K562 (cell line): ENCODE measurements at regions not wholly inside any gene's neighbourhood (a gene's known extent, or its start where the extent isn't known, plus 50 kb on each side); places are given as distances from the start of the nearest gene placed in this dataset.
"Not testable (repeated sequence)": the region's sequence is repeated elsewhere in the genome, so short reads cannot be mapped to it uniquely, and the experiment has no call there.

Source experiments
- BCOR ChIP-seq: fragments of 450-650 bp; IDR thresholded peaks from 2 replicates; pipeline ENCODE4 v1.6.1; 2016
- BRD4 ChIP-seq: fragments of 200-600 bp; sonication (generic); IDR thresholded peaks from 2 replicates; pipeline ENCODE4 v1.6.1; 2017; ENCODE audit warnings: inconsistent platforms
- CTCF ChIP-seq, 3 experiments: IDR thresholded peaks in 2 of 3; conservative IDR thresholded peaks in 1 of 3; 2 replicates each; pipeline ENCODE4 v1.5.1; 2011 to 2012; ENCODE audit warnings: low read length in 3 of 3, mild to moderate bottlenecking in 3 of 3, control low read depth in 2 of 3, improper control_type of control experiment in 1 of 3, inconsistent platforms in 1 of 3, low read depth in 1 of 3, mixed read lengths in 1 of 3, moderate library complexity in 1 of 3; ENCODE audit not compliant: insufficient read depth in 2 of 3
- ESRRA ChIP-seq: fragments of 450-650 bp; IDR thresholded peaks from 2 replicates; pipeline ENCODE4 v1.6.1; 2014; ENCODE audit warnings: low read depth, mild to moderate bottlenecking, moderate library complexity, borderline replicate concordance
- NKRF ChIP-seq: fragments of 450-650 bp; IDR thresholded peaks from 2 replicates; pipeline ENCODE4 v1.6.1; 2016; ENCODE audit warnings: borderline replicate concordance
- NR2C2 ChIP-seq, 2 experiments: fragments of 200-800 bp in 1 of 2; sonication (Bioruptor generic) in 1 of 2; sonication (generic) in 1 of 2; formaldehyde crosslinking in 1 of 2; IDR thresholded peaks; 2 replicates each; pipeline versions ENCODE4 v1.6.1 to v1.8.0; 2016 to 2022; ENCODE audit warnings: mild to moderate bottlenecking in 1 of 2, missing compliant biosample characterization in 1 of 2, missing genetic modification characterization in 1 of 2, missing genetic modification reagents in 1 of 2
- PML ChIP-seq: IDR thresholded peaks from 2 replicates; pipeline ENCODE4 v1.6.1; 2012; ENCODE audit warnings: low read length, inconsistent platforms
- SNIP1 ChIP-seq: fragments of 450-650 bp; IDR thresholded peaks from 2 replicates; pipeline ENCODE4 v1.7.1; 2017; ENCODE audit warnings: low read depth, mild to moderate bottlenecking
- TAF1 ChIP-seq: IDR thresholded peaks from 2 replicates; pipeline ENCODE4 v1.6.1; 2011; ENCODE audit warnings: mild to moderate bottlenecking, low read length, moderate library complexity; ENCODE audit not compliant: insufficient read depth, control insufficient read depth, severe bottlenecking; ENCODE audit errors: extremely low read depth
- ZEB2 ChIP-seq: fragments of 450-650 bp; IDR thresholded peaks from 2 replicates; pipeline ENCODE4 v1.6.1; 2016
- ZNF511 ChIP-seq: sonication (generic); formaldehyde crosslinking; IDR thresholded peaks from 2 replicates; pipeline ENCODE4 v1.8.0; 2022; ENCODE audit warnings: mild to moderate bottlenecking, missing genetic modification reagents
- ZNF717 ChIP-seq: fragments of 250-450 bp; sonication (Bioruptor Pico); IDR thresholded peaks from 2 replicates; pipeline ENCODE4 v1.5.0; 2021
- TF ChIP-seq, protein P1 (sequence below), 2 experiments: fragments of 450-650 bp in 1 of 2; IDR thresholded peaks; 2 replicates each; pipeline ENCODE4 v1.6.1; 2011 to 2017; ENCODE audit warnings: low read depth in 2 of 2, antibody characterized with exemption in 1 of 2, borderline replicate concordance in 1 of 2, low read length in 1 of 2, mild to moderate bottlenecking in 1 of 2, mixed read lengths in 1 of 2; ENCODE audit not compliant: control insufficient read depth in 1 of 2
- TF ChIP-seq, protein P2 (sequence below): fragments of 450-650 bp; formaldehyde crosslinking; IDR thresholded peaks from 2 replicates; pipeline ENCODE4 v1.4.0; 2022; ENCODE audit warnings: mild to moderate bottlenecking, moderate library complexity
- TF ChIP-seq, protein P3 (sequence below): sonication (generic); formaldehyde crosslinking; IDR thresholded peaks from 2 replicates; pipeline ENCODE4 v1.8.0; 2022; ENCODE audit warnings: missing genetic modification reagents, mild to moderate bottlenecking, moderate library complexity, borderline replicate concordance

DNA sequence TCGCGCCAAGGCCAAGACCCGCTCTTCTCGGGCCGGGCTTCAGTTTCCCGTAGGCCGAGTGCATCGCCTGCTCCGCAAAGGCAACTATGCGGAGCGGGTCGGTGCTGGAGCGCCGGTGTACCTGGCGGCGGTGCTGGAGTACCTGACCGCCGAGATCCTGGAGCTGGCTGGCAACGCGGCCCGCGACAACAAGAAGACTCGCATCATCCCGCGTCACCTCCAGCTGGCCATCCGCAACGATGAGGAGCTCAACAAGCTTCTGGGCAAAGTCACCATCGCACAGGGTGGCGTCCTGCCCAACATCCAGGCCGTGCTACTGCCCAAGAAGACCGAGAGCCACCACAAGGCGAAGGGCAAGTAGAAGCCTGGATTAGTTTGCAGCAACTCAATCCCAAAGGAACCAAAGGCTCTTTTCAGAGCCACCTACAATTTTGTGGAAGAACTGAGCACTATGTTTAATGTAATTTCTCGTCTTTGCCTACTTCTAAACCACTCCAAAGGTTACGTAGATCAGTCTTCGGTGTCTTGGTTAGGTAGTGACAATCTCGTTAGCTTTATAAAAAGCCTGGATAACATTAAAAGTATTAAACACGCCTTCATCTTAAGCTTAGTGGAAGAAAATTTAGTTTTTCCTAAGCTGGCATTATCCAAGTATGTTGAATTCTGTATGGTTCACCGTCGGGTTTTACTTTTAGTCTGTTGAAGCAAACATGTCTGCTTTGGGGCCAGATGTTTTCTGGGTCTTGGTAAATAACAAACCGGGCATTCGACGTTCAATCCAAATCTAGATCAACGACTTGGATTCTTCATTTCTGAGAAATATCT lies 103.7 kb downstream of the OR2B2 start (continued):
- TF ChIP-seq, protein P1, sequence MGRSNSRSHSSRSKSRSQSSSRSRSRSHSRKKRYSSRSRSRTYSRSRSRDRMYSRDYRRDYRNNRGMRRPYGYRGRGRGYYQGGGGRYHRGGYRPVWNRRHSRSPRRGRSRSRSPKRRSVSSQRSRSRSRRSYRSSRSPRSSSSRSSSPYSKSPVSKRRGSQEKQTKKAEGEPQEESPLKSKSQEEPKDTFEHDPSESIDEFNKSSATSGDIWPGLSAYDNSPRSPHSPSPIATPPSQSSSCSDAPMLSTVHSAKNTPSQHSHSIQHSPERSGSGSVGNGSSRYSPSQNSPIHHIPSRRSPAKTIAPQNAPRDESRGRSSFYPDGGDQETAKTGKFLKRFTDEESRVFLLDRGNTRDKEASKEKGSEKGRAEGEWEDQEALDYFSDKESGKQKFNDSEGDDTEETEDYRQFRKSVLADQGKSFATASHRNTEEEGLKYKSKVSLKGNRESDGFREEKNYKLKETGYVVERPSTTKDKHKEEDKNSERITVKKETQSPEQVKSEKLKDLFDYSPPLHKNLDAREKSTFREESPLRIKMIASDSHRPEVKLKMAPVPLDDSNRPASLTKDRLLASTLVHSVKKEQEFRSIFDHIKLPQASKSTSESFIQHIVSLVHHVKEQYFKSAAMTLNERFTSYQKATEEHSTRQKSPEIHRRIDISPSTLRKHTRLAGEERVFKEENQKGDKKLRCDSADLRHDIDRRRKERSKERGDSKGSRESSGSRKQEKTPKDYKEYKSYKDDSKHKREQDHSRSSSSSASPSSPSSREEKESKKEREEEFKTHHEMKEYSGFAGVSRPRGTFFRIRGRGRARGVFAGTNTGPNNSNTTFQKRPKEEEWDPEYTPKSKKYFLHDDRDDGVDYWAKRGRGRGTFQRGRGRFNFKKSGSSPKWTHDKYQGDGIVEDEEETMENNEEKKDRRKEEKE (IDR thresholded peaks at IDR 0.05; ENCODE audit: borderline replicate concordance in 1 of 2, control insufficient read depth in 1 of 2, low read depth in 2 of 2, low read length in 1 of 2), result peak; percentile 65 to 97; a peak in 3 of 4 replicates
- TF ChIP-seq ZEB2, result peak; percentile 79; the same call in 1 of the 2 replicates
- TF ChIP-seq ZNF511 (CRISPR knock-in tag), result peak; percentile 76; the same call in 1 of the 2 replicates
- peak; percentile 63; the same call in 1 of the 2 replicates for TF ChIP-seq PML
- TF ChIP-seq TAF1, result peak; percentile 81
- TF ChIP-seq BCOR, result 0 out of 2 replicates have a peak, but pooled peaks have one; percentile 20
- TF ChIP-seq, protein P2, sequence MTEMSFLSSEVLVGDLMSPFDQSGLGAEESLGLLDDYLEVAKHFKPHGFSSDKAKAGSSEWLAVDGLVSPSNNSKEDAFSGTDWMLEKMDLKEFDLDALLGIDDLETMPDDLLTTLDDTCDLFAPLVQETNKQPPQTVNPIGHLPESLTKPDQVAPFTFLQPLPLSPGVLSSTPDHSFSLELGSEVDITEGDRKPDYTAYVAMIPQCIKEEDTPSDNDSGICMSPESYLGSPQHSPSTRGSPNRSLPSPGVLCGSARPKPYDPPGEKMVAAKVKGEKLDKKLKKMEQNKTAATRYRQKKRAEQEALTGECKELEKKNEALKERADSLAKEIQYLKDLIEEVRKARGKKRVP (CRISPR knock-in tag), result peak; percentile 36; the same call in 1 of the 2 replicates
- TF ChIP-seq ZNF717 (CRISPR knock-in tag), result peak; percentile 36; the same call in 1 of the 2 replicates
- peak; percentile 76; the same call in 1 of the 2 replicates for TF ChIP-seq NKRF
- 0 out of 2 replicates have a peak, but pooled peaks have one; percentile 8 for TF ChIP-seq ESRRA
- TF ChIP-seq NR2C2 (CRISPR knock-in tag; IDR thresholded peaks at IDR 0.05), result peak; percentile 28; the same call in 1 of the 2 replicates
- not testable (repeated sequence) for TF ChIP-seq NR2C2 (tag; IDR thresholded peaks at IDR 0.05)
- TF ChIP-seq BRD4, result 0 out of 2 replicates have a peak, but pooled peaks have one; percentile 68
- TF ChIP-seq, protein P3, sequence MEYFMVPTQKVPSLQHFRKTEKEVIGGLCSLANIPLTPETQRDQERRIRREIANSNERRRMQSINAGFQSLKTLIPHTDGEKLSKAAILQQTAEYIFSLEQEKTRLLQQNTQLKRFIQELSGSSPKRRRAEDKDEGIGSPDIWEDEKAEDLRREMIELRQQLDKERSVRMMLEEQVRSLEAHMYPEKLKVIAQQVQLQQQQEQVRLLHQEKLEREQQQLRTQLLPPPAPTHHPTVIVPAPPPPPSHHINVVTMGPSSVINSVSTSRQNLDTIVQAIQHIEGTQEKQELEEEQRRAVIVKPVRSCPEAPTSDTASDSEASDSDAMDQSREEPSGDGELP (CRISPR knock-in tag), result peak; percentile 95
- 0 out of 2 replicates have a peak, but pooled peaks have one; percentile 4 for TF ChIP-seq SNIP1
- 0 out of 6 replicates have a peak, but pooled peaks of 1 of the 3 experiments have one; percentile 18 for TF ChIP-seq CTCF (IDR thresholded peaks at IDR 0.05 in 2 of 3, conservative IDR thresholded peaks at IDR 0.05 in 1 of 3; ENCODE audit: insufficient read depth in 2 of 3, low read depth in 1 of 3, low read length in 3 of 3)
